Thoracic aorta (tissue), 2 donors: ENCODE measurements at regions not wholly inside any gene's neighbourhood (a gene's known extent, or its start where the extent isn't known, plus 50 kb on each side); places are given as distances from the start of the nearest gene placed in this dataset.

ENCODE experiments used
- ATAC-seq: fragments of 150-250 bp; one replicate; pipeline ENCODE4 v1.8.0; 2017; ENCODE audit warnings: low read depth; ENCODE audit not compliant: insufficient number of reproducible peaks, low FRiP score
- DNase-seq: peaks from one replicate; pipeline ENCODE4 v3.0.0-alpha.2; 2020; ENCODE audit warnings: low spot score
- H3K27ac ChIP-seq, 2 donors: fragments of 200-600 bp; sonication (generic); 1 replicate in 1 of 2; 2 replicates in 1 of 2; pipeline ENCODE4 v1.5.1; 2016; ENCODE audit warnings: mild to moderate bottlenecking in 2 of 2, moderate library complexity in 2 of 2
- H3K27me3 ChIP-seq: fragments of 200-600 bp; sonication (generic); replicated peaks from 2 replicates; pipeline ENCODE4 v1.6.0; 2016; ENCODE audit warnings: mild to moderate bottlenecking; ENCODE audit not compliant: insufficient read depth
- H3K36me3 ChIP-seq: fragments of 200-600 bp; sonication (generic); one replicate; pipeline ENCODE4 v1.5.1; 2016
- H3K4me1 ChIP-seq, 2 donors: fragments of 200-600 bp; sonication (generic); 1 replicate in 1 of 2; 2 replicates in 1 of 2; pipeline versions ENCODE4 v1.5.1 to v1.6.0; 2016; ENCODE audit warnings: low read depth in 2 of 2, mild to moderate bottlenecking in 1 of 2; ENCODE audit not compliant: control insufficient read depth in 1 of 2
- H3K4me3 ChIP-seq: fragments of 200-600 bp; sonication (generic); 2 replicates; pipeline ENCODE4 v1.5.1; 2016; ENCODE audit warnings: mild to moderate bottlenecking
- H3K9me3 ChIP-seq: fragments of 200-600 bp; sonication (generic); 2 replicates; pipeline ENCODE4 v1.5.1; 2016
- CTCF ChIP-seq: fragments of 200-600 bp; sonication (generic); IDR thresholded peaks from one replicate; pipeline ENCODE4 v1.5.1; 2019; ENCODE audit warnings: antibody characterized with exemption

GRCh38 chr12:92046557-92047392 lies 98.9 kb downstream of the BTG1 start:
- Histone ChIP-seq H3K4me3 (no peak overlapping the region), H3K27ac (no peak overlapping the region), H3K36me3 (no peaks in the 10 kb centered on the region), H3K27me3 (no peaks in the 10 kb centered on the region), H3K4me1 (peaks cover 0 to 13% of the 10 kb centered on the region in 2 donors), H3K9me3 (no peaks in the 10 kb centered on the region)
- no peak for TF ChIP-seq CTCF
- no peak for ATAC-seq
- no peak for DNase-seq

GRCh38 chr12:92045852-92046251 lies 99.8 kb downstream of the BTG1 start:
- Histone ChIP-seq H3K4me3 (no peak overlapping the region), H3K36me3 (no peaks in the 10 kb centered on the region), H3K27me3 (no peaks in the 10 kb centered on the region), H3K4me1 (peaks cover 0 to 13% of the 10 kb centered on the region in 2 donors), H3K9me3 (no peaks in the 10 kb centered on the region), H3K27ac (no peak overlapping the region)
- ATAC-seq = no peak
- no peak for TF ChIP-seq CTCF
- DNase-seq = no peak

- Histone ChIP-seq H3K36me3 (no peaks in the 10 kb centered on the region), H3K4me1 (peaks cover 0 to 13% of the 10 kb centered on the region in 2 donors), H3K4me3 (no peak overlapping the region), H3K9me3 (no peaks in the 10 kb centered on the region), H3K27ac (no peak overlapping the region), H3K27me3 (no peaks in the 10 kb centered on the region)
- ATAC-seq (no peak), DNase-seq (no peak)
- no peak for TF ChIP-seq CTCF
Observed at GRCh38 chr12:92044435-92044834, 101.2 kb downstream of the BTG1 start.

GRCh38 chr12:92042791-92043531 lies 102.7 kb downstream of the BTG1 start:
- H3K4me3 ChIP-seq = no peak overlapping the region
- no peak overlapping the region for H3K27ac ChIP-seq
- H3K4me1 ChIP-seq = peaks cover 0 to 13% of the 10 kb centered on the region in 2 donors
- DNase-seq = no peak
- H3K27me3 ChIP-seq = no peaks in the 10 kb centered on the region
- TF ChIP-seq CTCF = no peak
- no peaks in the 10 kb centered on the region for H3K36me3 ChIP-seq
- H3K9me3 ChIP-seq = no peaks in the 10 kb centered on the region
- no peak for ATAC-seq

- Histone ChIP-seq H3K4me1 (peaks cover 0 to 7% of the 10 kb centered on the region in 2 donors), H3K9me3 (no peaks in the 10 kb centered on the region), H3K36me3 (no peaks in the 10 kb centered on the region), H3K27me3 (no peaks in the 10 kb centered on the region), H3K4me3 (no peak overlapping the region), H3K27ac (no peak overlapping the region)
- no peak for ATAC-seq
- no peak for DNase-seq
- no peak for TF ChIP-seq CTCF
Observed at GRCh38 chr12:92041742-92042141, 103.9 kb downstream of the BTG1 start.
